HG03521 (cell line): ENCODE measurements at regions not wholly inside any gene's neighbourhood (a gene's known extent, or its start where the extent isn't known, plus 50 kb on each side); places are given as distances from the start of the nearest gene placed in this dataset.

Experiments
- ATAC-seq: cut with Tn5 transposase; IDR thresholded peaks from one replicate; pipeline ENCODE4 v1.9.1; 2021; ENCODE audit warnings: mild to moderate bottlenecking, moderate library complexity; ENCODE audit not compliant: unreplicated experiment

GRCh38 chr2:51120754-51121280 lies 88.9 kb upstream of the NRXN1 start:
- ATAC-seq, result no peak

- no peak for ATAC-seq
Observed at GRCh38 chr2:51111532-51111931, 79.6 kb upstream of the NRXN1 start.

GRCh38 chr2:51108794-51109193 lies 76.9 kb upstream of the NRXN1 start:
- ATAC-seq, result no peak

GRCh38 chr2:51107841-51108240 lies 75.9 kb upstream of the NRXN1 start:
- no peak for ATAC-seq

GRCh38 chr2:51105811-51106210 lies 73.9 kb upstream of the NRXN1 start:
- no peak for ATAC-seq

- ATAC-seq, result no peak
Observed at GRCh38 chr2:51103205-51103604, 71.3 kb upstream of the NRXN1 start.

GRCh38 chr2:51093016-51093415 lies 61.1 kb upstream of the NRXN1 start:
- ATAC-seq, result no peak

GRCh38 chr2:51085420-51086068 lies 53.6 kb upstream of the NRXN1 start:
- ATAC-seq, result no peak

GRCh38 chr2:51084750-51085149 lies 52.8 kb upstream of the NRXN1 start:
- no peak for ATAC-seq
